ENCODE measurements at regions not wholly inside any gene's neighbourhood (a gene's known extent, or its start where the extent isn't known, plus 50 kb on each side); places are given as distances from the start of the nearest gene placed in this dataset.

DNA sequence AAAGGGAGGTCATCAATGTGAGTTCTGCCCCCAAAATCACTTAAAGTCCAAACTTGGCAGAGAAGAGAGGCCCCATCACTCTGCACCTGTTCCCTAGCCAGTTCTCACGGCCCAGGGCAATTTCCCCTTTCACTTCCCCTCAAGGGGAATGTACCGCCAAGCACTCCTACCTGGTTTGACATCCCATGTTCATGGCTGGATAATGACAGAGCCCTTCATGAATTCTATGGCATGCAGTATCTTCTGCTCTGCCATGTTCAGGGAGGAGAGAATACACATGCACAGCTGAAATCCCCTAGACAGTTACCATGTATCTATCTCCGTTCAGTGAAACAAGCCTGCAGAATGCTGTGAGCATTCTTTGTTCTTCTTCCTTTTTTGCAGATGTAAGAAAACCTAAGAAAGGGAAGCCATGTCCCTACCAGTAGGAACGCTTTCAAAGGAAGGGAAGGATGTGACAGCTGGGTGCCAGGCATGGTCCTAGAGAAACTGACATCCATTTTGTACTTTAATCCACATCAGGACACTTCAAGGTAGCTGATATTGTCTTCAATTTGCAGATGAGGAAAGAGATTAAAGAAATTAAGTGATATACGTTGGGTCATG, 79.8 kb upstream of the ARID1B start:
- 70 to 81% (median 76%) methylated on average over 5 of the region's 5 CpGs for WGBS, 4 donors
- Histone ChIP-seq H3K27me3 (no peaks in the 10 kb centered on the region), H3K9me3 (replicated peaks in 1 of 3) (no peaks in the 10 kb centered on the region), H3K4me1 (replicated peaks in 1 of 2) (no peaks in the 10 kb centered on the region), H3K27ac (no peak overlapping the region), H3K4me3 (no peak overlapping the region), H3K36me3 (replicated peaks in 1 of 2) (no peaks in the 10 kb centered on the region)
- TF ChIP-seq, protein P1, sequence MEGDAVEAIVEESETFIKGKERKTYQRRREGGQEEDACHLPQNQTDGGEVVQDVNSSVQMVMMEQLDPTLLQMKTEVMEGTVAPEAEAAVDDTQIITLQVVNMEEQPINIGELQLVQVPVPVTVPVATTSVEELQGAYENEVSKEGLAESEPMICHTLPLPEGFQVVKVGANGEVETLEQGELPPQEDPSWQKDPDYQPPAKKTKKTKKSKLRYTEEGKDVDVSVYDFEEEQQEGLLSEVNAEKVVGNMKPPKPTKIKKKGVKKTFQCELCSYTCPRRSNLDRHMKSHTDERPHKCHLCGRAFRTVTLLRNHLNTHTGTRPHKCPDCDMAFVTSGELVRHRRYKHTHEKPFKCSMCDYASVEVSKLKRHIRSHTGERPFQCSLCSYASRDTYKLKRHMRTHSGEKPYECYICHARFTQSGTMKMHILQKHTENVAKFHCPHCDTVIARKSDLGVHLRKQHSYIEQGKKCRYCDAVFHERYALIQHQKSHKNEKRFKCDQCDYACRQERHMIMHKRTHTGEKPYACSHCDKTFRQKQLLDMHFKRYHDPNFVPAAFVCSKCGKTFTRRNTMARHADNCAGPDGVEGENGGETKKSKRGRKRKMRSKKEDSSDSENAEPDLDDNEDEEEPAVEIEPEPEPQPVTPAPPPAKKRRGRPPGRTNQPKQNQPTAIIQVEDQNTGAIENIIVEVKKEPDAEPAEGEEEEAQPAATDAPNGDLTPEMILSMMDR (IDR thresholded peaks at IDR 0.05): no peak
- TF ChIP-seq POLR2A (IDR thresholded peaks at IDR 0.05): no peak
- intact Hi-C loops (cut with DNase I): no loop called here
- DNase-seq: no peak

DNA sequence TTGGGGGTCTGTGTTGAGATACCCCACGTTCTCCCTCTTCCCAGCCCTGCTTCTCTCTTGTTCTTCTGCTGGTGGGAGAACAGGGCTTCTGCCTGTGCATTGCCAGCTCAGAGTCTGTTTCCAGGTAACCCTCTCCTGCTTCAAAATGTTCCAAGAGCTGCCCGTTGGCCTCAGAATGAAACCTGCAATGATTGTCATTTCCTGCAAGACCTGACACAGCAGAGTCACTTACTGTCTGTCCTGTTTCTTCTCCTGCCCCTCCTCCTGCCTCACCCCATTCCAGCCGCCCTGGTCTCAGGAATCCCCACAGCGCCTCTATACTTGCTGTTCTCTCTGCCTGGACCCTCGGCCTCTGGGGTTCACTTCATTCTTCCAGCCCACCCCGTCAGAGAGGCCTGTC, 81.4 kb upstream of the ARID1B start:
- 70 to 84% (median 71%) methylated on average over 6 of the region's 6 CpGs for WGBS, 4 donors
- Histone ChIP-seq H3K27ac (no peak overlapping the region), H3K36me3 (replicated peaks in 1 of 2) (no peaks in the 10 kb centered on the region), H3K4me3 (no peak overlapping the region), H3K9me3 (replicated peaks in 1 of 3) (no peaks in the 10 kb centered on the region), H3K27me3 (no peaks in the 10 kb centered on the region), H3K4me1 (replicated peaks in 1 of 2) (no peaks in the 10 kb centered on the region)
- TF ChIP-seq, protein P1 (IDR thresholded peaks at IDR 0.05): no peak
- intact Hi-C loops (cut with DNase I): no loop called here
- no peak for DNase-seq

DNA sequence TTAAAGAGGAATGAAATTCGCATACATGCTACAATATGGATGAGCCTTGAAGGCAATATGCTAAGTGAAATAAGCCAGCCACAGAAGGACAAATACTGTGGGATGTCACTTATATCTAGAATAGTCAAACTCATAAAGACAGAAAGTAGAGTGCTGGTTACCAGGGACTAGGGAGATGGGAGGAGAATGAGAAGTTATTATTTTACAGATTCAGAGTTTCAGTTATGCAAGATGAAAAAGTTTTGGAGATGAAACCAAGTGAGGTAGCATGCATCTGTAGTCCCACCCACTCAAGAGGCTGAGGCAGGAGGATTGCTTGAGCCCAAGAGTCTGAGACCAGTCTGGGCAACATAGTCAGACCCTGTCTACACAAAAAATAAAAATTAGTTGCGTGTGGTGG, 82.5 kb upstream of the ARID1B start:
- no peaks in the 10 kb centered on the region for H3K9me3 ChIP-seq (replicated peaks in 1 of 3)
- H3K4me3 ChIP-seq: no peak overlapping the region
- no peak for TF ChIP-seq POLR2A (IDR thresholded peaks at IDR 0.05)
- TF ChIP-seq, protein P1 (IDR thresholded peaks at IDR 0.05): no peak
- intact Hi-C loops (cut with DNase I): loop anchor here in 1 of 2 donors (5.0 kb wide), 1 partner anchor 78 kb away; no protein-coding TSS in a partner anchor
- no peak overlapping the region for H3K27ac ChIP-seq
- H3K36me3 ChIP-seq (replicated peaks in 1 of 2): no peaks in the 10 kb centered on the region
- H3K4me1 ChIP-seq (replicated peaks in 1 of 2): no peaks in the 10 kb centered on the region
- DNase-seq: no peak
- H3K27me3 ChIP-seq: no peaks in the 10 kb centered on the region
- 90 to 93% (median 92%) methylated on average over 2 of the region's 2 CpGs for WGBS, 4 donors

DNA sequence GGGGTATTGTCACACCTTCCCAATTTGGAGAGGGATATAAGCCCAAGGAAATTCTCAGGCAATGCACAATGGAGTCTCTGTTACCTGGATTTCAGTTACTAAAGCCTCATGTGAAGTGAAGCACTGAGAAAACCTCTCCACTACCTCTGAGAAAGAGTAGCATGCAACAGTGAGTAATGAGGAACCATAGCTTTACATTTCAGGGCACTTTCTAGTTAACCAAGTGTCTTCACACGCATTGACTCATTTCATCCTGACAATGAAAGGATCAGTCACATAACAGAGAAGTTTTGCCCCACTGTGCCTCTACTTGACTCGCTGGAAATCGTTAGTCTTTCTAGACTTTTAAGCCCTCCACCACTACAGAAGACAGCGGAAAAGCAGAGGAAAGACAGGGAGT, 86.2 kb upstream of the ARID1B start:
- Histone ChIP-seq H3K27ac (no peak overlapping the region), H3K36me3 (replicated peaks in 1 of 2) (no peaks in the 10 kb centered on the region), H3K4me3 (no peak overlapping the region), H3K27me3 (no peaks in the 10 kb centered on the region), H3K4me1 (replicated peaks in 1 of 2) (peaks cover 2 to 8% of the 10 kb centered on the region in 2 donors), H3K9me3 (replicated peaks in 1 of 3) (no peaks in the 10 kb centered on the region)
- TF ChIP-seq, protein P1 (IDR thresholded peaks at IDR 0.05): no peak
- TF ChIP-seq POLR2A (IDR thresholded peaks at IDR 0.05): no peak
- no peak for DNase-seq
- intact Hi-C loops (cut with DNase I): loop anchor here in 1 of 2 donors (5.0 kb wide), 1 partner anchor 81 kb away; no protein-coding TSS in a partner anchor
- WGBS, 4 donors: 80 to 88% (median 84%) methylated on average over 4 of the region's 4 CpGs
